OCI-LY7 (cell line): ENCODE measurements at regions not wholly inside any gene's neighbourhood (a gene's known extent, or its start where the extent isn't known, plus 50 kb on each side); places are given as distances from the start of the nearest gene placed in this dataset.

Source experiments
- BruUV-seq: library from RNA; stranded (reverse); fragments of 400-500 nt; replicated peaks from 2 replicates; lab custom pipeline; 2021; lab: Mats Ljungman, UMichigan
- CTCF ChIA-PET: fragments of 300-600 bp; sonication (Branson Sonifier 250); formaldehyde crosslinking; loops from one replicate; lab custom pipeline; 2022; ENCODE audit warnings: antibody characterized with exemption; ENCODE audit not compliant: unreplicated experiment; lab: Charles Lee
- POLR2A ChIA-PET: fragments of 300-600 bp; sonication (Branson Sonifier 250); formaldehyde crosslinking; loops from one replicate; lab custom pipeline; 2022; ENCODE audit warnings: antibody characterized with exemption; lab: Charles Lee
- DNase-seq: peaks from one replicate; pipeline ENCODE4 v3.0.0-alpha.2; 2015; ENCODE audit warnings: low spot score
- H2AFZ ChIP-seq: fragments of 200-600 bp; sonication (generic), shearing (Covaris generic); 2 replicates; pipeline ENCODE4 v1.6.1; 2014; ENCODE audit warnings: mild to moderate bottlenecking, antibody characterized with exemption, low read length, moderate library complexity
- H3K27ac ChIP-seq: fragments of 200-600 bp; sonication (generic); 2 replicates; pipeline ENCODE4 v1.5.1; 2014; ENCODE audit warnings: mixed run types, low read depth, mild to moderate bottlenecking, moderate library complexity, low read length, inconsistent platforms; ENCODE audit not compliant: poor library complexity, severe bottlenecking
- H3K36me3 ChIP-seq: fragments of 200-600 bp; sonication (generic); 2 replicates; pipeline ENCODE4 v1.6.1; 2014; ENCODE audit warnings: mild to moderate bottlenecking, antibody characterized with exemption, low read length, moderate library complexity, mixed read lengths; ENCODE audit not compliant: insufficient read depth
- H3K4me1 ChIP-seq: fragments of 200-600 bp; sonication (generic); 2 replicates; pipeline ENCODE4 v1.5.1; 2014; ENCODE audit warnings: mild to moderate bottlenecking, low read length; ENCODE audit not compliant: insufficient read depth, poor library complexity, severe bottlenecking
- H3K4me2 ChIP-seq: fragments of 200-600 bp; sonication (generic); 2 replicates; pipeline ENCODE4 v1.6.1; 2014; ENCODE audit warnings: mild to moderate bottlenecking, low read length
- H3K4me3 ChIP-seq: fragments of 200-600 bp; sonication (generic); 2 replicates; pipeline ENCODE4 v1.5.1; 2014; ENCODE audit warnings: mild to moderate bottlenecking, low read depth, low read length; ENCODE audit not compliant: poor library complexity, severe bottlenecking
- H3K79me2 ChIP-seq: fragments of 200-600 bp; sonication (generic); 2 replicates; pipeline ENCODE4 v1.6.1; 2016; ENCODE audit warnings: low read depth, mild to moderate bottlenecking, low read length, moderate library complexity, mixed read lengths; ENCODE audit not compliant: insufficient read depth
- H3K9me2 ChIP-seq: fragments of 200-600 bp; sonication (generic); 2 replicates; pipeline ENCODE4 v1.6.1; 2016; ENCODE audit warnings: mild to moderate bottlenecking, low read length, mixed read lengths; ENCODE audit not compliant: insufficient read depth
- H3K9me3 ChIP-seq: fragments of 200-600 bp; sonication (generic); 2 replicates; pipeline ENCODE4 v1.6.1; 2014; ENCODE audit warnings: mild to moderate bottlenecking, mixed run types, low read length, mixed read lengths
- H4K20me1 ChIP-seq: fragments of 200-600 bp; sonication (generic); 2 replicates; pipeline ENCODE4 v1.6.1; 2014; ENCODE audit warnings: mild to moderate bottlenecking, antibody characterized with exemption, low read length, moderate library complexity, mixed read lengths; ENCODE audit not compliant: insufficient read depth
- CTCF ChIP-seq: fragments of 200-600 bp; sonication (generic); conservative IDR thresholded peaks from 2 replicates; pipeline ENCODE4 v1.5.1; 2014; ENCODE audit warnings: mild to moderate bottlenecking, antibody characterized with exemption, low read length, moderate library complexity, mixed read lengths
- EZH2phosphoT487 ChIP-seq: fragments of 200-600 bp; sonication (generic); IDR thresholded peaks from 2 replicates; pipeline ENCODE4 v1.6.1; 2018; ENCODE audit warnings: low read depth, borderline replicate concordance, mild to moderate bottlenecking, mixed run types, antibody characterized with exemption, low read length, moderate library complexity, mixed read lengths
- intact Hi-C: fragments of 100-400 bp; cut with micrococcal nuclease; formaldehyde crosslinking; loops from one replicate; pipeline ENCODE4 v1.10.0; 2022; ENCODE audit not compliant: unreplicated experiment

DNA sequence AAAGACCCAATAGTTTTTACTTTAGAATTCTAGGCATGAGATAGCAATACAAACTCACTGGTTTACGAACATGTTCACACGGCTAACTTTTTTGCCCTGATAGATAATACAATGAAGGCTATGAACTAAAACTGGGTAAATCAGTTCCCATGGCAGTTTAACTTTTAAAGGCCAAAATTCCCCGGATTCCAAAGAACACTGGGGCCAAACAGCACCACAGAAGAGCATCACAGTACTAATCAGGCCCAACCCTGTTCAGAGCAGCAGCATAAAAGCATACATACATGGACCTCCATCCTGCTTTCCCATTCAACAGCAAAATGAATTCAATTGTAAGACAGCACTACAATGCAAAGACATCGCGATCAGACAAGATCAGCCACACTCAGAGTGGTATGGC is 540.3 kb upstream of the CCDC54 start:
- Histone ChIP-seq H3K4me3 (no peak overlapping the region), H3K9me2 (no peaks in the 10 kb centered on the region), H3K79me2 (no peaks in the 10 kb centered on the region), H3K9me3 (no peaks in the 10 kb centered on the region), H2AFZ (no peak overlapping the region), H4K20me1 (no peaks in the 10 kb centered on the region), H3K4me2 (no peak overlapping the region), H3K36me3 (no peaks in the 10 kb centered on the region), H3K27ac (no peak overlapping the region), H3K4me1 (no peaks in the 10 kb centered on the region)
- no peak for DNase-seq
- ChIA-PET POLR2A (no interaction called here), CTCF (no interaction called here)
- no TSS peak for BruUV-seq
- TF ChIP-seq CTCF (no peak), EZH2phosphoT487 (no peak)
- intact Hi-C loops, result no loop called here

DNA sequence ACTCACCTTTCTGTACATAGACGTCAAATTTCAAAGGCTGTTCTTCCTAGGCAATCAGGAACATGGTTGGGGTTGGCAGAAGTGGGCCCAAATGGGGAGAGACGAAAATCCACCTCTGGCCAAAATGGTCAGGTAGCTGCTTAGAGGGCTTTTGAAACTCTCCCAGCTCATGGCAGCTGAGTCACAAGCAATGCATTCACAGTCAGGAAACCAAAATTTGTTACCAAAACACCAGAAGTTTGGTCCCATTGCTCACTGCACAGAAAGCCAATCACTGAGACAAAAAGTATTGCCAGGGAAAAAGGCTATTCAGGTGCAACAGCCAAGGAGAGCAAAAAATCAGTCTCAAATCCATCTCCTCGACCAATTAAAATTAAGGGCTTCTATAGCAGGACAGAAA is 539.6 kb upstream of the CCDC54 start:
- no peak overlapping the region for H3K4me3 ChIP-seq
- no peak overlapping the region for H3K4me2 ChIP-seq
- intact Hi-C loops, result no loop called here
- no peaks in the 10 kb centered on the region for H3K9me3 ChIP-seq
- no peaks in the 10 kb centered on the region for H3K79me2 ChIP-seq
- H3K4me1 ChIP-seq, result no peaks in the 10 kb centered on the region
- CTCF ChIA-PET, result no interaction called here
- H3K27ac ChIP-seq, result no peak overlapping the region
- no TSS peak for BruUV-seq
- H3K36me3 ChIP-seq, result no peaks in the 10 kb centered on the region
- H4K20me1 ChIP-seq, result no peaks in the 10 kb centered on the region
- TF ChIP-seq EZH2phosphoT487 (no peak), CTCF (no peak)
- POLR2A ChIA-PET, result no interaction called here
- DNase-seq, result no peak
- H3K9me2 ChIP-seq, result no peaks in the 10 kb centered on the region
- no peak overlapping the region for H2AFZ ChIP-seq

DNA sequence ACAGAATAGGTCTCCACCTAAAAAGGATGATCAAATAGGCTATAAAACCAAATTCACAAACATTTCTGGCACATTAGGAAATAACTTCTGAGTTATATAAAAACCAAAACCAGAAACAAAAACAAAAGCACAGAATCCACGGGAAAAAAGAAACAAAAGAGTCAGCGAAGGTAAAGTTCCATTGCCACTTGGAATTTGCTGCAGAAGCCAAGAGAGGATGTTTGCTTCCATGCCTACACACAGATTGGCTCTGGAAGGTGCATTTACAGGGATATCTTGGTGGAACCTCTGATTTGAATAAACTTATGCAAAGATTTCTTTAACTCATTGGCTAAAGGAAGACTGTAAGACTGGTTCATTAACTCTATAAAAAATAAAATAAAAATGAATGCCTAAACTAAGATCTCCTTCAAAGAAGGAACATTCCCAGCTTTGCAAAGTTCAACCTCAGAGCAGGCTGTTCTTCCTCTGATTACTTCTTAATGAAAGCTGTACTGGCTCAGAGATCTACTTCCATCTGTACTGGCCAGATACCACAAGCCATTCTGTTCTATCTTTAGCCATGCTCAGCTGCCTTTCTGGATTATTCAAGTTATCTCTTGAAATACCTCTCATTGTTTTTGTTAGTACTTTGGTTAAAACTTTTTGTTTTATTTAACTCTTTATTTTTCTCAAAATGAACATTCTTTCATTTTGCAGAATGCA is 537.5 kb upstream of the CCDC54 start:
- no TSS peak for BruUV-seq
- intact Hi-C loops, result no loop called here

More for the DNA sequence above, 537.5 kb upstream of the CCDC54 start:
- no peaks in the 10 kb centered on the region for H3K4me1 ChIP-seq
- no peaks in the 10 kb centered on the region for H3K9me2 ChIP-seq
- H3K27ac ChIP-seq, result no peak overlapping the region
- no peak overlapping the region for H2AFZ ChIP-seq
- no peak overlapping the region for H3K4me2 ChIP-seq
- no peak for DNase-seq
- no peak overlapping the region for H3K4me3 ChIP-seq
- no peaks in the 10 kb centered on the region for H3K79me2 ChIP-seq
- H3K36me3 ChIP-seq, result no peaks in the 10 kb centered on the region
- H4K20me1 ChIP-seq, result no peaks in the 10 kb centered on the region
- TF ChIP-seq CTCF, result no peak
- TF ChIP-seq EZH2phosphoT487, result no peak
- ChIA-PET CTCF (no interaction called here), POLR2A (no interaction called here)
- no peaks in the 10 kb centered on the region for H3K9me3 ChIP-seq
